ENCODE measurements at regions not wholly inside any gene's neighbourhood (a gene's known extent, or its start where the extent isn't known, plus 50 kb on each side); places are given as distances from the start of the nearest gene placed in this dataset.
"Not testable (repeated sequence)": the region's sequence is repeated elsewhere in the genome, so short reads cannot be mapped to it uniquely, and the experiment has no call there.

- not testable (repeated sequence) for TF ChIP-seq CTCF, POLR2A (IDR thresholded peaks at IDR 0.05)
These were observed 50.1 kb upstream of the HCRTR2 start for GRCh38 chr6:55124241-55124640.
